ENCODE measurements at regions not wholly inside any gene's neighbourhood (a gene's known extent, or its start where the extent isn't known, plus 50 kb on each side); places are given as distances from the start of the nearest gene placed in this dataset.
"Not testable (repeated sequence)": the region's sequence is repeated elsewhere in the genome, so short reads cannot be mapped to it uniquely, and the experiment has no call there.

DNA sequence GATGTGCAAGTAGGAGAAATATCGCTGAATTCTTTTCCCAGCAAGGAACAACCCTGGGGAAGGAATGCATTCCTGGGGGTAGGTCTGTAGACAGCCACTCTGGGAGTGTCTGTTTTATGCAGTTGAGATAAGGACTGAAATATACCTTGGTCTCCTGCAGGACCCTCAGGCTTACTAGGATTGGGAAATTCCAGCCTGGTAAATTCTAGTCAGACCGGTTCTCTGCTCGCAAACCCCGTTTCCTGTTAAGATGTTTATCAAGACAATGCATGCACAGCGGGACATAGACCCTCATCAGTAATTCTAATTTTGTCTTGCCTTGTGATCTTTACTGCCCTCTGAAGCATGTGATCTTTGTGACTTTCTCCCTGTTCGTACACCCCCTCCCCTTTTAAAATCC, 839.0 kb downstream of the REEP3 start:
- not testable (repeated sequence) for DNase-seq

DNA sequence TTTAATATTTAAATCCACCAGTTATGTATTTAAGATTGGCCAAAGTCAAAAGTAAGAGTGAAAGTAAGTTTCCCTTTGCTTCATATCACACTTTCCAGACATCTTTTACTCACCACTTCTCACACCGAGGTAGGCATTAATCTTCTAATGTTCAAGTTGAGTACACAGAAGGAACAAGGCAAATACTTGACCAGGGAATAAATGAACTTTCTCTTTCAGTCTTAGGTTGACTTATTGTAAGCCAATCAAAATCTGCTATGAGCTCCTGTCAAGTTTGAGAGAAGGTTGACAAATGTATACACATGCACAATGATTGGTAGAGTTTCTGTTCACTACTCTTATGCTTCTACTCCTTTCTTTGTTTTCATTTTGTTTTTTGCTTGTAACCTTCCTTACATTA, 842.5 kb downstream of the REEP3 start:
- DNase-seq: no peak

DNA sequence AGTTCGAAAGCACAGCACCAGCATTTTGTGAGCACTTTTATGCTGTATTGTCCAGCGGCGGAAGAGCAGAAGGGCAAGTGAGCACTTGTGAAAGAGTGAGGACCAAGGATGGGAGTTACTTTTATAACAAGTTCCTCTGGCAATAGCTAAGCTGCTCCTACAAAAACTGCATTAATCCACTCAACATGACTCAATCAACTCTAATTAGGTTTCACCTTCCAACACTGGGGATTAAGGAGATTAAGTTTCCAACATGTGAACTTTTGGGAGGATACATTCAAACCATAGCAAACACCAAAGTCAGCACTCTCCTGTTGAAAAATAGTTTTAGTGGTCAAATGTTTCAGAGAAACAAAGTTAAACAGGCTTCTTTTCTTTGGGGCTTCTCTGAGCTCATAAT, 844.5 kb downstream of the REEP3 start:
- DNase-seq: no peak

DNA sequence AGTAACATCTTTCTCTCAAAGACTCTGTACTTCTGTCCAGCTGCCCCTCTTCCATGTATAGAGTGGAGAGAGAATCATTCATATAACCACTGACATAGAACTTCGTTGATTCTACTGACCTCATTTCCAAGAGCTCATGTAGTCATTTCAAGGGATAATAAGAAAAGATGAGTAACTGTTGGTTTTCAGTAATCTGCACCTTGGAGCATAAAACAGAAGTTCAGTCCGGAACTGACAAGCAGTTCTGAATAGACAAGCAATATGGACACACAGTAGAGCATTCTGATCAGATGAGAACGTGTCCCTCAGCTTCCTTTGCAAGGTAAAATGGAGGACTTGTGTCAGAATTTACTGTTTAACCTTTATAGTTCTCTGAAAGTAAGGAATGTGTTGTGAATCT, 847.1 kb downstream of the REEP3 start:
- no peak for DNase-seq

DNA sequence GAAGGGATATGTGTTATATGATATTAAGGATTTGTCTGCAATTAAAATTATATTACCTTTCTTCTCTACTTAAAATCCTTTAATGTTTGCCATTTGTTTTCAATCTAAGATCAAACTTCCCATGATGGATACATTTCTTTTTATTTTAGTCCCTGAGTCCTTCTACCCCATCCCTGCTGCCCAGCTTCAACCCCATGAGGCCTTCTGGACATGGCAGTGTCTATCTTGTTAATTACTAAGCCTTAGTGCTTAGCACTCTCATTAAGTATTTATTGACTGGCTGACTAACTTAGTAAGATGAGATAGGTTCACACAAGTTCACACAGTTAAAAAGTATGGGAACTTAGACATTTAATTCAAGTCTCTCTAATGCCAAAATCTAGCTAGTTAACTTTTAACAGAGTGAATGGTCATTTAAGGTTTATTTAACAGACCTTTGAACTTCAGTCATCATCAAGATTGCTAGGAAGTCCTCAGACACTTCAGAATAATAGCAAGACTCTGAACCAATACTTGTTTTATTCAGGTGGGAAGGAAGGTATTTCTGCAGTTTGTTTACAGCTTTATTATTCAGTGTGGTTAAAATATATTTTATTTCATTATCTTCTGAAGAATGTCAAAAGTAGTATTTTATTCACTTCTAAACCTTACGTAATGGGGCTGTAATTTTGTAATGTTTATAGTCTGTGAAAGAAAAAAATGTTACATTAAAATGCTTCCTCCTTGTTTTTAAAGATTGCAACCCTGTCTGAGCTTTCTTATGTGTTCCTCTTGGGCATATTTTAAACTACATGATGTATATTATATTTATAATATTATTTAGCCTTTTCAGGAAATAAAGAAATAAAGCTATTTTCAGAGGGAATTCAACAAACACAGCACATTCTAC, 848.9 kb downstream of the REEP3 start:
- no peak for DNase-seq

DNA sequence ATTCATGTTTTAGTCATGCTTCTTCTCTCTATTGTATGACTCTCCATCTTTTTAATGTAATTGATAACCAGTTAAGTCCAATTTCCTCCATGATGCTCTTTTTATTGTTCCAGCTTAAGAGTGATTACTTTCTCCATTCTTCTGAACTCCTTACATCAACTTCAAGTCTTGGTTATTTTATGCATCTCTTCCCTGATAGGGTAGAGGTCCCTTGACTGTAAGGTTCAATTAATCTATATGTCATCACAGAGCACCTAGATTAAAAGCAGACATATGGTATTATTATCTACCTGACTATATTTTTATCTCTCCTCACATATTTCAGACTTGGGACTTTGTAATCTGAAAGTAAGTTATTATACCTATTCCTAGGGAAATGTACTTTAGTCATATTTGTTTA, 853.1 kb downstream of the REEP3 start:
- no peak for DNase-seq

DNA sequence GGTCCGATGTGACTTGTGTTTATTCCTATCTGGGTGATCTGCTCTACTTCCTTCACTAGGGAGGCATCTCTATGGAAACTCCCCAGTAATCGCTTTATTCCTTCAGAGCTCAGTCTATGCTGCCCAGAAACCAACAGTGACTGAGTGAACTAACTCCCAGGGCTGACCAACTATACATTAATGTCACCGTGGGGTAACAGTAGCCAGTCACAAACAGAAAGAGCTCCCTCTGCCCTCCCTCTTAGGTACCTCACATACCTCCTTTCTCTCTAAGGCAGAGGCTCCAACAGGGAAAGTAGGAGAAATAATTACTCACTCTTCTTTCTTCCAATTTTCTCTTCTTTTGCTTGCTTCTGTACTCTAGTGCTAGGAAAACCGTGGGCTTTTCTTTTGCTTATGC, 855.0 kb downstream of the REEP3 start:
- no peak for DNase-seq

DNA sequence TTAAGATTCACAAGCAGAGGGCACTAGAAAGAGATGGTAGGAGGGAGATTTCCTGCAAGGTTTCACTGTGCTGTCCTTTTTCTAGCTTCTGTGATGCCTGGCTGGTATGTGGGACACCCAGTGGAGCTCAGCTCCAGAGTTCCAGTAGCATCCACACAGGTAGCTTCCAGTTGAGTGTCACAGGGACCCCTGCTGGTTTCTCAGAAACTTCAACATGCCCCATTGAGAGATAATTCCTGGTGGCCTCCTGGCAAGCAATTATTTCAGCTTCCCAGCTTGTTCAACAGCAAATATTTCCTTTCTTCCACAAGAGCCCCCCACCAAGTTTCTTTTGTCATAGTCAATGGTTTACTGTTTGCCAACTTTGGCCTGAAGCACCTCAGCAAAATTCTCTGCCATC, 858.7 kb downstream of the REEP3 start:
- no peak for DNase-seq

DNA sequence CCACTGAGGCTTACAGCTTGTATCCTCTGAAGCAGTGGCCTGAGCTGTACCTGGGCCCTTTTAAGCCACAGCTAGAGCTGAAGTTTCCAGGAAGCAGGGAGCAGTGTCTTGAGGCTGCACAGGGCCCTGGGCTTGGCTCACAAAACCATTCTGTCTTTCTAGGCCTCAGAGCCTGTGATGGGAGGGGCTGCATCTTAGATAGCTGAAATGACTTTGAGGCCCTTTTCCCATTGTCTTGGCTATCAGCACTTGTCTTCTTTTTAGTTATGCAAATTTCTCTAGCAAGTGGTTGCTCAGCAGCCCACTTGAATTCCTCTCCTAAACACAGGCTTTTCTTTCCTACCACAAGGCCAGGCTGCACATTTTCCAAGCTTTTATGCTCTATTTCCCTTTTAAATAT, 864.2 kb downstream of the REEP3 start:
- no peak for DNase-seq

DNA sequence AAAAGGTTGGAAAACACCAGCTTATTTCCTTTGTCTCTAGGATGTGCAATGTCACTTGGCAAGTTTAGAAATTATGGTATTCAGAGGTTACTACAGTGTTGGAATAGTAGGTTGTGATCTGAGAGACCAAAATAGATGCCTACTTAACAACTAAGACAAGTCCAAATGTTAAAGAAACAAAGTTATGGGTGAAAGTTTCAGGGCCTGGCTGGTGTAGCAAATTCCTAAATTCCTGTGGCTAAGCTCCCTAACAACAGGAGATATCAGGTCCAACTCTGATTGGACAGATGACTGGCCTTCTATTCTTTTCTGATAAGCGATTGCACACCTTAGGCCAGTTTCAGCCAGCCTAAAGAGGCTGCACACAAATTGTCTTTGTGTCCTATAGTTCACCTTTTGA, 873.5 kb downstream of the REEP3 start:
- DNase-seq: no peak

DNA sequence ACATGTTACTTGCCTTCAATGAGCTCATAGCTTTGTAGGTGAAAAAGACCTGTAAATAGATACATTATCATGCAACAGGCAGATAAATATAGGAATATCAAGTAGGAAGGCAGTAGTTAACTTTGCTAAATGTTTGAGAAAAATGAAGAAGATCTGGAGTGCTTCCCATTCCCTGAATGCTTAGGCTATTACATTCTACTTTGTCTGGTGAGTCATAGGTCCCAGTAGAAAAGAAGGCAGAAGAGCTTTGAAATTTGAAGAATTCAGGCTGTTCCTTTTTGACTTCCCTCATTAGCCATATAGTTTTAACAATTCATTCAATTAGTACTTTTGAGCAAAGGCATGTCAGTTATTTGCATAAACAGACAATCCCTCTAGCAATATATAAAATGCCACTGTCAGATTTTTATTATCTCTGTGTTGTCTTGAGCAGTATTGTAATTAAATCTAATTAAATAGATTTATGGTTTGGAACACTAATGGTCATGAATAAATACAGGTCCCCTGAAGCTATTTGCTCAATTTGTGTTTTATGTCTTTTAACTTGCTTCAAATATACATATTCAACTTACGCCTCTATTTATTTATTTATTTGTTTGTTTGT, 875.0 kb downstream of the REEP3 start:
- no peak for DNase-seq

DNA sequence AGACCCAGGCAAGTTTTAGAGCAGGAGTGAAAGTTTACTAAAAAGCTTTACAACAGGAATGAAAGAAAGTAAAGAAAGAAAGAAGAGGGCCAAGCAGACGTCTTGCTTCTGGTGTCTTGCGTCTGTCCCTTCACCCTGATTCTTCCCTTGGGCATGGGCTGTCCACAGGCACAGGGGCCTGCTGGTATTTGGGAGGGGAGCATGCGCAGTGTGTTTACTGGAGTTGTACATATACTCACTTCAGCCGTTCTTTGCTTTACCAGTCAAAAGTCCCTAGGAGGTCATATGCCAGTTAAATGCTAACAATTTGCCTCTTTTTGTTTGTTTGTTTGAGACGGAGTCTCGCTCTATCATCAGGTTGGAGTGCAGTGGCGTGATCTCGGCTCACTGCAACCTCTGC, 875.9 kb downstream of the REEP3 start:
- DNase-seq: no peak

DNA sequence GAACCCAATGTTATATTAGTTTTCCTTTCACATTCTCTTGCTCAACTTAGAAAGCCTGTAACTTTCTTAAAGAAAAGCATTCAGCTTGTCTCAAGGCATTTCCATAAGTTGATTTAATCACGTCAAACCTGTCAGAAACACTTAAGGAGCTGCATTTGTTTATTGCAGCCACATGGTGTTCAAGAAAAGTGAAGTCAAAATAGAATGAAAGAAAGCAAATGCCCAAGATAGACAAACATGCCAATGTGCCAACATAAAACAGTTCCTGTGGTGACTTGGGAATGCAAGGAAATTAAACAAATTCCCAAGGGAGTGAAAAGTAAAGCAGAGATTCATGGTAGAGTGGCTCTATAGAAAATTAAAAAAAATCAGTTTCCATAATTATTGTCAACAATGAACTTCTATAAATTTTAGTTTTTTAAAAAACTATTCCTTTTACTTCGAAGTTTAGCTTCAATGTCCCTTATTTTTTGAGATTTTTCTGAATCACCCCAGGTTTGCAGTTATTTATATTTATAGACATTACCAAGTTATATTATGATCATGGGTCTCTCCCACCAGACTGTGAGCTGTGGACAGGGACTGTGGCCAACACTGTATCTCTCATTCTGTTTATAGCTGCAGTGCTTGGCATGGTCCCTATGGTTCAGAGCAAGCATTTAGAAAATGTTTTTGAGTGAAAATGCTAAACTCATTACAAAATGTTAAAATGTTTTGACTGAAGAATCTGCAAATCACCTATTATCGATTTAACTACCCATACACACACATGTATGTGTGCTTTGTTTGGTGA, 887.4 kb downstream of the REEP3 start:
- DNase-seq: no peak

DNA sequence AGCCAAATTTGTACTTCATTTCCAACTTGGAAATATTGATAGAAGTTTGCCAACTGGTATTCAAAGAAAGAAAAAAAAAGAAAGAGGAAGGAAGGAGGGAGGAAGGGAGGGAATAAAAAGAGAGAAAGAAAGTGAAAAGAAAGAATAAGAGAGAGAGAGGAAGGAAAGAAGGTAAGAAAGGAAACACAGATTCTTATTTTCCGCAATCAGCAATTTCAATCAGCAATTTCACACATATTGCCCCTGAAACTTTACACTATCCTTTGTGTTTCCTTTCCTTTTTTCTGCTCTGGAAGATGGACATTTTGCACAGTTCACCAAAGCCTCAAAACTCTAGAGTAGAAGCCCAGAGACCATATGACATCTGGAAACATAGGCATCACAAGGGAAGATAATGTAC, 888.1 kb downstream of the REEP3 start:
- no peak for DNase-seq

DNA sequence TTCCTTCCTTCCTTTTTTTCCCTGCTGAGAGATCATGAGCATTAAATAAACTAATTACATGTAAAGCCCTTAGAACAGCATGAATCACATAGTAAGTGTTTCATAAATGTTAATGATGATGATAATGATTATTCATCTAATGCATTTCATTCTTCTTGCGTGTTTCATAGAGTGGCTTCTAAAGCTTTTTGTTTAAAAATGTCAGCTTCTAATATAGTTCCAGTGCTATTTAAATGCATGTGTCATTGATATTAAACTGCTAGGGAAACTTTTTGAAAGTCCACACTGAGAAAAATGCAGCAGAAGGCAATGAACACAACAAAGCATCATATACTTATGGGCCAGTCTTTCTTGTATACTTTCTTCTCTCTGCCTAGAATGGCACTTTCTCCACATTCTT, 894.8 kb downstream of the REEP3 start:
- no peak for DNase-seq

DNA sequence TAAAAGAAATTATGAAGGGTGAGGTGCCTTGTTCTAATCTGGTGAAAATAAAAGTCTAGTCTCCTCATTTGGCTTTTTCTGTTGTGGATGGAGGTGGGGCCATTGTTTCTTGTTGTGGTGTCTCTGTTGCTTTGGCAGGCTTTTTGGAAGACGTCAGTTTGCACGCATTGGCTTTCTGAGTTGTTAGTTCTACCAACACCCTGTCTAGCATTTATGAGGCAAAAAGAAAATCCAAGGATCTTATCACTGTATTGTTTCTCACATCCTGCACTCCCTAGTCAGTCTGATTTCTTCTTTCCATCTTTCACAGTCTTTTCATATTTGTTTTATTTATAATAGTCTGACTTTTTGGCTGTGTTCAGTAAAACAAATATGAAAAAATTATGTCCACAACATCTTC, 898.3 kb downstream of the REEP3 start:
- no peak for DNase-seq

DNA sequence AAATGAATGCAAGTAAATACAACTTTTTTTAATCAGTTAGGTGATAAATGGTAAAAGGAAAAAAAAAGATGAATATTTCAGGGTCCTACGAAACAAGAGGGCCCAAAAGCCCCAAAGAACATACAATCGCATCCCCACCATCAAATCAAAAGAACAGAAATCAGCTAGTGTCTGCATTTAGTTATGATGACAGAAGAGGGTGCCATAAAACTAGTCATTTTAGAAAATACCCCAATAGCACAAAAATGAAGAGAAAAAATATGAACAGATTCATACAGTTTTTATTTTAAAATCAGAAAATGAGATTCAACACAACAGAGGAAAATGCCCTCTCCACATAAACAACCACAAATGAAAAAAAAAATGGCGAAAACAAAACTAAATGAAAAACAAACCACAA, 905.5 kb downstream of the REEP3 start:
- no peak for DNase-seq

DNA sequence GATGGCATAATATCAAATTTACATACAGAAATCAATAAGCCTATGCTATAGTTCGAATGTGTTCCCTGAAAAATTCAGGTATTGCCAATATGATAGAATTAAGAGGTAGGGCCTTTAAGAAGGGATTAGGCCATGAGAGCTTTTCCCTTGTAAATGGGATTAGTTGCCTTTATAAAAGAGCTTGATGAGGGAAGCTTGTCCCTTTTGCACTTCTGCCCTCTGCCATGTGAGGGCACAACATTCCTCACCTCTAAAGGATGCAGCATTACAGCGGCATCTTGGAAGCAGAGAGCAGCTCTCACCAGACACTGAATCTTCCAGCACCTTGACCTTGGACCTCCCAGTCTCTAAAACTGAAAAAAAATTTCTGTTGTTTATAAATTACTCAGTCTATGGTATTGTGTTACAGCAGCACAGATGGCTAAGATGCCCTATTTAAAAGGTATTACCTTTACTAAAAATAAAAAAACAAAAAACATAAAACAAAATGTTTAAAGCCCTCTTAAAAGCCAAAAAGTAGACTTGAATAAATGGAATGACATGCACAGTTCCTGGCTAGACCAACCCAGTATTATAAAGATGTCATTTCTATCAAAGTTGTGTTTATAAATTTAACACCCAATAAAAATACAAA, 909.6 kb downstream of the REEP3 start:
- DNase-seq: no peak

DNA sequence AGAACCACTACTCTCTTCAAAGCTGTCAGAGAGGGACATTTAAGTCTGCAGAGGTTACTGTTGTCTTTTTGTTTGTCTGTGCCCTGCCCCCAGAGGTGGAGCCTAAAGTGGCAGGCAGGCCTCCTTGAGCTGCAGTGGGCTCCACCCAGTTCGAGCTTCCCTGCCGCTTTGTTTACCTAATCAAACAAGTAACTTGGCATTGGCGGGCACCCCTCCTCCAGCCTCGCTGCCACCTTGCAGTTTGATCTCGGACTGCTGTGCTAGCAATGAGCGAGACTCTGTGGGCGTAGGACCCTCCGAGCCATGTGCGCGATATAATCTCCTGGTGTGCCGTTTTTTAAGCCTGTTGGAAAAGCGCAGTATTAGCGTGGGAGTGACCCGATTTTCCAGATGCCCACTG, 920.7 kb downstream of the REEP3 start:
- DNase-seq: not testable (repeated sequence)

DNA sequence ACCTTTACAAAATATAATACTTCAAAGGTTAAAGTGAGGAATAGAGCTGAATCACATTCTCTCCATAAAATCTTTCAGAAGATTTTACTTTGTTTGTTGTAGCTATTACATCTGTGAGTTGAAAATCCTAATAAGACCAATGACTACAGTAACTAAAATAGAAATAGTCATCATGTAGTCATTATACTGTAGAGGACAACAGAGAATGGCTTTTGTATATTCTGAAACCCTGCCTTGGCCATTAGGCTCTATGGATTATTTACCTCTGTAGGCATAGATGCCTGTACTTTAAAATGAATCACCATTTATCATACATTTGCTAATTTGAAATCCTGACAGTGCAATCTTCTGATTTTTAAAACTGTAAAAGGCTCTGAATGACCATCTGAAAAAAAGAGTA, 923.0 kb downstream of the REEP3 start:
- DNase-seq: no peak

DNA sequence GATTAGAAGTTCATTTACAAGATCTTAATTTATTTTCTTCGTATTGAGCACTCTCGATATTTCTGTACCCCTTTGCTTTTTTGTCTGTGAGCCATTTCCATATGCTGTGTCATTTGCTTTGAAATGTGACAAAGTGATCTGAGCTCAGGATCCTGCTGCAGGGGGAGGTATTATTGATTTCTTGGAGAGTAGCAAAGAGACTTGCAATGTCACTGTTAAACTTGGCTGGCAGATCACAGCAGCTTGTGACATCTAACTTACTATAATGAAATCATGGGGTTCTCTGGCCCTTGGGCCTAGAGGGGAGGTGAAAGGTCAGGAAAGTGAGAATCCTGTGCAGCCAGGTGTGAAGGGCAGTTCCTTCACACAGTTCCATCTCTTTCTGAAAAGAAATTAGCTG, 923.4 kb downstream of the REEP3 start:
- DNase-seq: no peak

DNA sequence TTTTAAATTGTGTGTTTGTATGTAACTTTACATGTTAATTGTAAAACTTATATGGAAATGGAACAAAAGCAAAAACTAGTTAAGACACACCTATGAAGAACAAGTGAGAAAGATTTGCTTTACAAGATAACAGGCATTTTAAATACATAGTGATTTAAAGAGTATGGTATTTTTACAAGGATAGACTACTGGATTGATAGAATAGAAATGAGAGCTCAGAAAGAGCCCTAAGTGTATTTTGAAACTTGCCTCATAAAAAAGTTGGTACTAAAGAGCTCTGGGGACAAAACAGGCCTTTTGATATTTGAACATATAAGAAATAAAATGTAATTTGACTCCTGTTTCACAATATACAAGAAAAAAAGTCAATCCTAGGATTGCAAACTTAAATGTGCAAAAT, 928.4 kb downstream of the REEP3 start:
- no peak for DNase-seq

DNA sequence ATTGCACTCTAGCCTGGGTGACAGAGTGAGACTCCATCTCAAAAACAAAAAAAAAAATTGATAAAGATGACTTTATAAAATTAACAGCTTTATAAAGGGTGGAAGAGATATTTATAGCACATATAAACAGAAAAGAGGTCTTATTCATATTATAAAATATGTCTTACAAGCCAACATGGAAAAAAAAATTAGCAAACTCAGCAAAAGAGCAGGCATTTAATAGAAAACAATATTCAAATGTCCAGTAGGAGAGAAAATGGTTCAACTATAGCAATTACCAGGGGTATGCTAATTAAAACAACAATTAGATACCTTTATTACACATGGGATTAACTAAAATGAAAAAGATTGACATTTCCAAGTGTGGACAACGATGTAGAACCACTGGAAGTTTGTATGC, 929.1 kb downstream of the REEP3 start:
- no peak for DNase-seq

DNA sequence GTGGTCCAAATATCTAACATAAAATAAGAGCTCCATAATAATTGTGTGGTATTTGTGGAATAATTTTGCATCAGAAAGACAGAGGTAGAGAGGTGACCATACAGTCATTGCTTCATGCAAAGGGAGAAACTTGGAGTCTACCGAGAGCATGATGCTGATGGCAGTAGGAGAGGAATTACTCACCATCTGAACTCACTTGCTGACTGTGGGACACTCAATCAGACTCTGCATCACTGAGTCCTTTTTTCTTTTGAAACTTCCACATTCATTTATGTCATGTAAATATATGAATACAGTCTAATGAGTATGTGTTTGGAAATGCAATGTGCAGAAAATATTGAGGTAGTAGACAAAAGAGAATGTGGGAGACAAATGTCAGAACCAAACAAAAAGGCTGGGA, 933.8 kb downstream of the REEP3 start:
- no peak for DNase-seq
